Upper lobe of right lung (tissue), 1 donor: ENCODE measurements at regions not wholly inside any gene's neighbourhood (a gene's known extent, or its start where the extent isn't known, plus 50 kb on each side); places are given as distances from the start of the nearest gene placed in this dataset.

Experiments
- ATAC-seq: fragments of 200-7000 bp; cut with Tn5 transposase; one replicate; pipeline ENCODE4 v1.9.1; 2020; ENCODE audit warnings: mild to moderate bottlenecking, moderate library complexity
- DNase-seq: peaks from one replicate; pipeline ENCODE4 v3.0.0-alpha.2; 2020
- H3K27ac ChIP-seq: fragments of 200-600 bp; one replicate; pipeline ENCODE4 v1.8.0; 2022
- H3K27me3 ChIP-seq: fragments of 200-600 bp; one replicate; pipeline ENCODE4 v1.8.0; 2022; ENCODE audit warnings: mild to moderate bottlenecking
- H3K36me3 ChIP-seq: fragments of 200-600 bp; one replicate; pipeline ENCODE4 v1.8.0; 2022
- H3K4me1 ChIP-seq: fragments of 200-600 bp; one replicate; pipeline ENCODE4 v1.8.0; 2022
- H3K4me3 ChIP-seq: fragments of 200-600 bp; one replicate; pipeline ENCODE4 v1.8.0; 2022; ENCODE audit warnings: mild to moderate bottlenecking
- H3K9me3 ChIP-seq: fragments of 200-600 bp; one replicate; pipeline ENCODE4 v1.8.0; 2022
- intact Hi-C: fragments of 100-400 bp; cut with DNase I; formaldehyde crosslinking; loops from one replicate; pipeline ENCODE4 v1.11.0; 2022
- TF ChIP-seq, protein P1 (sequence below): fragments of 200-600 bp; IDR thresholded peaks from one replicate; pipeline ENCODE4 v1.8.0; 2022; ENCODE audit warnings: antibody characterized with exemption
- donor health status: DM: no; HTN: yes; CAD: no; lungs with severe emphysema.

DNA sequence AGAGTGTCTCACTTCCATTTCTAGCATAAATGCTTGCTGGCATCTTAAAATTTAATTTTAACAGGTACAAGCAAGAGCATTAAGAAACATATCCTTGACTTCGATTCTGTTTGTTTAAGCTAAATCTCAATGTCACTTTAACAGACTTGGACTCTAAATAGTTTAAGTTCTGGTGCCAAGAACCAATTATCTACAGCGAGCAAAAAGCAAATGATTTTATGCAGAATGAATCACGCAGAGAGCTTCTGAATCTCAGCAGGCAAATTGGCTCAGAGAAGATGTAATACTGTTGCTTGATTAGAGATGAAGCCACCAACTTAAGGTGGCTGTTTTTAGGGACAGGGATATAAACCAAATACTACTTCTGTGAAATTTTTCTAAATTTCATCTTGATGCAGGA, 117.0 kb upstream of the PLD5 start:
- DNase-seq: no peak
- no peak overlapping the region for H3K27ac ChIP-seq
- intact Hi-C loops: no loop called here
- no peaks in the 10 kb centered on the region for H3K4me1 ChIP-seq
- no peaks in the 10 kb centered on the region for H3K36me3 ChIP-seq
- H3K27me3 ChIP-seq: no peaks in the 10 kb centered on the region
- H3K9me3 ChIP-seq: no peaks in the 10 kb centered on the region
- ATAC-seq: no peak
- H3K4me3 ChIP-seq: no peak overlapping the region
- TF ChIP-seq, protein P1, sequence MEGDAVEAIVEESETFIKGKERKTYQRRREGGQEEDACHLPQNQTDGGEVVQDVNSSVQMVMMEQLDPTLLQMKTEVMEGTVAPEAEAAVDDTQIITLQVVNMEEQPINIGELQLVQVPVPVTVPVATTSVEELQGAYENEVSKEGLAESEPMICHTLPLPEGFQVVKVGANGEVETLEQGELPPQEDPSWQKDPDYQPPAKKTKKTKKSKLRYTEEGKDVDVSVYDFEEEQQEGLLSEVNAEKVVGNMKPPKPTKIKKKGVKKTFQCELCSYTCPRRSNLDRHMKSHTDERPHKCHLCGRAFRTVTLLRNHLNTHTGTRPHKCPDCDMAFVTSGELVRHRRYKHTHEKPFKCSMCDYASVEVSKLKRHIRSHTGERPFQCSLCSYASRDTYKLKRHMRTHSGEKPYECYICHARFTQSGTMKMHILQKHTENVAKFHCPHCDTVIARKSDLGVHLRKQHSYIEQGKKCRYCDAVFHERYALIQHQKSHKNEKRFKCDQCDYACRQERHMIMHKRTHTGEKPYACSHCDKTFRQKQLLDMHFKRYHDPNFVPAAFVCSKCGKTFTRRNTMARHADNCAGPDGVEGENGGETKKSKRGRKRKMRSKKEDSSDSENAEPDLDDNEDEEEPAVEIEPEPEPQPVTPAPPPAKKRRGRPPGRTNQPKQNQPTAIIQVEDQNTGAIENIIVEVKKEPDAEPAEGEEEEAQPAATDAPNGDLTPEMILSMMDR: no peak

DNA sequence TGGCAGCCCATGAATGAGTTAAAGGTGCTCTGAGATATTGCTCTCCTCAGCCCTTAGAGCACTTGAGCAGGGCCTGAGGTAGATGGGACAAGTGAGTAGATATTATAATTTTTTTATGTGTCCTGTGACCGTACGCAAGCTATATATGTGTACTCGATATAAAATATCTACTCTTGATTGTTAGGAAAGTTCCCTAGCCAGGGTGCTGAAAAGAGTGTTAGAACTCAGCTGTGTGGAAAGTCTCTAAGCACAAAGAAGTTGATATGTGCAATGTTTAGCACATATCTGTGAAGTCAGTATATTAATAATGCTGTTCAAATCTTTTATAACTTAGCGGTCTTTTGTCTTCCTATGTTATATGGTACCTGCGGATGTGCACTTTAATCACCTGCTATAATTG, 114.6 kb upstream of the PLD5 start:
- no peaks in the 10 kb centered on the region for H3K36me3 ChIP-seq
- no peak overlapping the region for H3K27ac ChIP-seq
- no peak for ATAC-seq
- DNase-seq: no peak
- no peaks in the 10 kb centered on the region for H3K27me3 ChIP-seq
- no peaks in the 10 kb centered on the region for H3K9me3 ChIP-seq
- no peaks in the 10 kb centered on the region for H3K4me1 ChIP-seq
- no peak overlapping the region for H3K4me3 ChIP-seq
- intact Hi-C loops: no loop called here
- TF ChIP-seq, protein P1: no peak

DNA sequence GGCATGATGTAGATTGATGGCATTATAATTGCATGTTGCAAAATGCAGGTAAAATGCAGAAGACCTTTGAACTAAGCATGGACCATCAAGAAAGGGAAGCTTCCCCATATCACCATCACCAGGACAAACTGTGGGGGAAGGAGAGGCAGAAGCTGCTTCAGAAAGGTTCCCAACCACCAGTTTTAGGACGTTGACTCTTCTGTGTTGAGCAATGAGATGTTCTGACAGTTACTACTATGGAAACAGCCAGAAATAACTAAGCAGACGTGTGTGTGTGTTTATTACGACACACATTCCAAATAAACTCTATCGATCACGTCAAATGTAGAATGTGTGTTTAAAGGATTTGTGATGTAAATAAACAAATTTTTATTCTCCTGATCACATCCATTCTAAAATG, 110.2 kb upstream of the PLD5 start:
- intact Hi-C loops: no loop called here
- DNase-seq: no peak
- Histone ChIP-seq H3K4me3 (no peak overlapping the region), H3K36me3 (no peaks in the 10 kb centered on the region), H3K27me3 (no peaks in the 10 kb centered on the region), H3K9me3 (no peaks in the 10 kb centered on the region), H3K4me1 (no peaks in the 10 kb centered on the region), H3K27ac (no peak overlapping the region)
- ATAC-seq: no peak
- TF ChIP-seq, protein P1: no peak

DNA sequence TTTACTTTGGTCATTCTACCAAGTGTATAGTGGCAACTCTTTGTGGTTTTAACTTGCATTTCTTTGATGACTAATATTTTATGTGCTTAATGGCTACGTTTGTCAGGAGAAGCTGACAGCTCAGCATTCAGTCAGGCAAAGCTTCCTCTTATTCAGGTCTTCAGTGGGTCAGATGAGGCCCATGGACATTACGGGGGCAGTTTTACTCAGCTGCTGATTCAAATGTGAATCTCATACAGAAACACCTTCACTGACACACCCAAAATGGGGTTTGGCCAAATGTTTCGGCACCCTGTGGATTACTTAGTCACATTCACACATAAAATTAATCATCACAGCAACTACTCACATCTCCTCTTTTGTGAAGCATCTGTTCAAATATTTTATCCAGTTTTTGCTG, 104.9 kb upstream of the PLD5 start:
- Histone ChIP-seq H3K9me3 (no peaks in the 10 kb centered on the region), H3K4me1 (no peaks in the 10 kb centered on the region), H3K27ac (no peak overlapping the region), H3K4me3 (no peak overlapping the region), H3K27me3 (no peaks in the 10 kb centered on the region), H3K36me3 (no peaks in the 10 kb centered on the region)
- ATAC-seq (no peak), DNase-seq (no peak)
- TF ChIP-seq, protein P1: no peak
- intact Hi-C loops: no loop called here

DNA sequence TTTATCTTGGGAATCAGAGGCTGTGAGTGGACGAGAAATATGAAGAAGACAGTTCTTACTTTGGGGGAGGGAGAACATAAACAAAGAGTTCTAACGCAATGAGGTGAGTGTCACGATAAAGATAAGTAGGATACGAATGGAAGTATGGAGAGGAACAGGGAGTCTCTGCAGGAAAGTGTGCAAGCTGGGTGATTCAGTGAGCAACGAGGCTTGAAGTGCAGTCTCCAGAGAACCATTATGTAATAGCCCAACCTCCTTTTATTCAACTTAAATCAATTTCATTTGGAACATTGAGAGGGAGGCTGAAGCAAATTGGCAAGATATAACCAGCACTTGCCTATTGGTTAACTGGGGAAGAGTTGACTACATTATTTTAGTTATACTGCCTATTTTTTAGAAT, 99.3 kb upstream of the PLD5 start:
- intact Hi-C loops: no loop called here
- DNase-seq (no peak), ATAC-seq (no peak)
- no peak overlapping the region for H3K4me3 ChIP-seq
- no peak overlapping the region for H3K27ac ChIP-seq
- H3K36me3 ChIP-seq: no peaks in the 10 kb centered on the region
- H3K27me3 ChIP-seq: no peaks in the 10 kb centered on the region
- H3K9me3 ChIP-seq: no peaks in the 10 kb centered on the region
- H3K4me1 ChIP-seq: no peaks in the 10 kb centered on the region
- TF ChIP-seq, protein P1: no peak

DNA sequence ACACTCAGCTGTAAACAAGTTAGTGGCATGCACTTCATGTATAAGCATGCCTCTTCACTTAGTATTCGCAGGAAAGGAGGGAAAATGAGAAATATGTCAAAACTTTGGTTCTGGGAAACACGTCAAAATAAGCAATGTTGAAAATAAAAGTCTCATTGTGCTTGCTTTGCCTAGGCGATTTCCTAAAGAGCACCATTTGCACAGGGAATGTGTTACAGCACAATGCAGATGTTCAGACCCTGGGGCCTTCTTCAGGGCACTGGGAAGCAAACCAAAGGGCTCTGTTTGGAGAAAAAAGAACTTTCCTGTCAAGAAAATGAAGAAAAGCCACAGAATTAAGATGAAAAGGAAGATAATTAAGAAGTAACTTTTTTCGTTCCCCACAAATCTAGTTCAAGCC, 98.6 kb upstream of the PLD5 start:
- Histone ChIP-seq H3K27ac (no peak overlapping the region), H3K9me3 (no peaks in the 10 kb centered on the region), H3K36me3 (no peaks in the 10 kb centered on the region), H3K4me3 (no peak overlapping the region), H3K4me1 (no peaks in the 10 kb centered on the region), H3K27me3 (no peaks in the 10 kb centered on the region)
- TF ChIP-seq, protein P1: no peak
- ATAC-seq: no peak
- intact Hi-C loops: no loop called here
- no peak for DNase-seq
